ENCODE measurements at regions not wholly inside any gene's neighbourhood (a gene's known extent, or its start where the extent isn't known, plus 50 kb on each side); places are given as distances from the start of the nearest gene placed in this dataset.

DNA sequence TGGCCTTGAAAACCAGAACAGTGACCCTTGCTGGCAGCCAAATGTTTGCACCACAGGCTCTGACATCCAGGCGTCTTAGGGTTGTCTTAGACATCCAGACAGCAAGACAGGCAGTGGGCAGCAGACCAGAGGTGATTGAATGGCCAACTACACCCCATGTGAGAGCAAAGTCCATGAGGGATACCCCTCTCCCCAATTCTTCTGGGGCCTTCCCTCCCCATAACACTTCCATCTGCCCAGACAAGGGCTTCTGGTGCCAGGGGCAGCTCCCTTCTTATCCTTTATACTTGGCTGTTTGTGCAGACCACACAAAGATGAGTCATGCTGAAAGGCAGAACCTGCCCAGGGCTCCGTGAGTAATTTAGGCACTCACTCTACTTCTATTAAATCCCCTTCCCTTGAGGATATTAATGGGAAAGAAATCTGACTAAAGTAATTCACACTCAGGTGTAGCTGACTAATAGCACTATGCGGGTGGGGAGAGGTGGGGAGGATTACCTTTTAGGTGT, 257.9 kb downstream of the UACA start:
- peak; percentile 79 for DNase-seq (ENCODE audit: low spot score)

DNA sequence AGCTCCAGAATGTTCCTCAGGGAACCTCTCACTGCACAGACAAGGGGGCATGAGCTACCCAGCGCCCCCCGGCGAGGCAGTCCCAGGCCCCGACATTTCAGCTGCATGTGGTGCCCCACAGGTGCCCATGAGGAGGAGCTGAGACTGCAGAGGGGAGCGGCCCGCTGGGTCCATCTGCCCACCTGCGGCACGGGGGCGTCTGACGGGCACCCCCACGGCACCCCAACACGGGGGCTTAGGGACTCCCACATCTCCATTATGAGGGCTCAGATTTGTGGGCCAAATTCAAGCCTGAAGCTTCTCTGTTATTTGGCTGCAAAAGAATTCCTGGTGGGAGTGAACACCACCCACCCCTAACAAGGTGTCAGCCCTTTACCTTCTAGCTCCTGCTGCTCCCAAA, 258.4 kb downstream of the UACA start:
- DNase-seq (ENCODE audit: low spot score): no peak

DNA sequence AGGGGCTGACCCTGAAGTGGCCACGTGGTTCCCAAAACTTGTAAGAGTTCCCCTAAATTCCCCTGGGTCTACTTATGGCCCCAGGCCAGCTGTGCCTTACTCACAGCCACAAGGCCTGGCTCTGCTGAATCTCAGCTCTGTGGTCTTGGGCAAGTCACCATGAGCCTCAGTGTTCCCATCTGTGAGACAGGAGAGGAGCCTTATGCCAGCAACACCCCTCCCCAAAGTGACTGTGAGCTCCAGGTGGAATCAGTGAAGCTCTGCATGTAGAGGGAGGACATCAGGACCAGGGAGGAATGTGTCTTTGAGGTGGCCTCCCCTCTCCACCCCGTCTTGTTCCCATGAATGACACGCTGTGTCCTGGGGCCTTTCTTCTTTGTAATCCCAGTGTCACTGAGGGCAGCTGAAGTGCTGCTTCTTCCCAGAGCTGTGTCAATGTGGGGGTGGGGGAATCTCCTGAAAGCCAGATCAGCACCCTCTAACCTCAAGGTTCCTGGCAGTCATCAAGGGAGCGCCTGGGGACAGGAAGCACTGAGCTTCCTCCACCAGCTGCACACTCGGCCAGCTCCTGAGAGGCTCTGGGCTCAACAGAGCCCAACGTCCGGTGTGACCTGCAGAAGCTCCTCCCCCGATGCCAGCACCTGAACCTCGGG, 258.9 kb downstream of the UACA start:
- peak; percentile 78 for DNase-seq (ENCODE audit: low spot score)

DNA sequence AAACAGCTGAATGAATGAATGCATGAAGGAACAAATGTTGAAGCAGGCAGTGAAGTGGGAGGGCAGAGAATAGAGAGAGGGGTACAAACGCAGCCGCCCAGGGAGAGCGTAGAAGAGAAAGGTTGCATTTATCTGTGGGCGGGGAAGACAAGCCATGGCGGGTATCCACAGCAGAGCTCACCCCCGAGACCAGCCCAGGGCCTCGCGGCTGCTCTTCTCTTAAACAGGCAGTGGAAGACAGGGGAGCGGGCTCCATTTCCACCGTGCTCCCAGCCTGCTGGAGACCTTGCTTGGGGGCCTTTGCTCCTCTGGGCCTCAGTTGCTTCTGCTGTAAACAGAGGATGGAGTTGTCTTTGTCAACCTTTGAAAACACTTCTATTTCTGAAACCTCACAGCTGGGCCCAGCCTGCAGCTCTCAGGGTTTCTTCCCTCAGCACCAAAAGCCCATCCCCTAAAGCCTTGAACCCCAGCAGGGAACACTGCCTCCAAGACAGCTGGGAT, 259.5 kb downstream of the UACA start:
- DNase-seq (ENCODE audit: low spot score): no peak

DNA sequence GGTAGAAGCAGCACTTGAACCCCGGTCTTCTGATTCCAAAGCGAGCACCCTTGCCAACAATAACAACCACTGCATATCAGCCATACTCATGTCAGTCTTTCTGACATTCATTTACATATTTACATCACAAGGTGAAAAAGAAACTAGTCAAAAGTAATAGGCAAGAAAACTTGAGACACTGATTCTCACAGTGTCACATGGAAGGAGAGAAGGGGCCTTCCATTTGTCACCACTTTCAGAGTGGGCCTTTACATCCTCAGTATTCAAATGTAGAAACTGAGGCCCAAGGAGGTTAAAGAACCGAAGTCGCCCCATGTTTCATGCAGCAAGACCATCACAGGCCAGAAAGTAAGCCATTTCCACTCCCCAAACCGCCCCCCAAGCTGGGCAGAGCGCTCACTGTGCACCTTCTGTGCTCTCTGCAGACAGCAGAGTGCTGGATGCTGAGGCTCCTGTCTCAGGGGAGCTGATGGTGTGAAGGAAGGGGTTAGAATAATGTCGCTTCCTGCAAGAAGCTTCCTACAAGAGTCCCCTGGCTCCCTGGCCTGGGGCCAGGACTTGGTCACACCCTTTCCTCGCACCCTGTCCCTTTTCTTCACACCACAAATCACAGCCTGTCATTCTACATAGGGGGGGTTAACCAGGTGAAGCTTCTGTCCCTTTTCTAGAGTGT, 260.1 kb downstream of the UACA start:
- DNase-seq (ENCODE audit: low spot score): no peak

DNA sequence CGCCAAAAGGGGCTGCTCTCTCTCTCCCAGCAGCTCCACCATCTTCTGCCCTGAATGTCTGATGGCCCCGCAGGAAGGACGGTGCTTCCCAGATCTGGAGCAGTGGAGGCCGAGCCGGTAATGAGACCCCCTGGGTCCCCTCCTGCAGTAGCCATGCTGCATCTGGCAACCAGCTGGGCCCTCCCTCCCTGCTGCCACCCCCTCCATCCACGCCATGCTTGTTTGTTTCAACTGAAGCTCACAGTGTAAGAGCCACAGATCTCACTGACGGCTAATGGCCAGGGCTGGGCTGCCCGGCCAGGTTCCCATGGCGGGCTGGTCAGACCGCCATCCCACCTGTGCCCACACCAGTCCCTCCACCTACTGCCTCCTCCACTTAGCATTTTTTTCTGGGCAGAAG, 260.8 kb downstream of the UACA start:
- DNase-seq (ENCODE audit: low spot score): no peak

DNA sequence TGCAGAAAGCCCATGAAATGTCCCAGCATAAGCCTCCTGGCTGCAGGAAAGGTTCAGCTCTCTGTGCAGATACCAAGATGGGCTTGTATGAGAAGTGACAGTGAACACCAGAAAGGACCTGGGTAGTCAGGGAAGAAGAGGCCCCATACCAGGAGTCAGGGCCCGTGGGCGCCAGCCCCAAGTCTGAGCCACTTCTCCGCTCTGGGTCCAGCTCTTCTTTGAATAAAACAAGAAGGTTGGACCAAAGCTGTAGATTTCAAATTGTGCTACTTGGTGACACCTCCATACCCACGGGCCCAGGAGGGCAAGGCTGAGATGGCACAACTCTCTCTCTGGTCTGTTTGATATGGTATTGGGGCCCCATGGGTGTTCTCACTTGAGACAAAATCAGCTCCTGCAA, 261.5 kb downstream of the UACA start:
- no peak for DNase-seq (ENCODE audit: low spot score)

DNA sequence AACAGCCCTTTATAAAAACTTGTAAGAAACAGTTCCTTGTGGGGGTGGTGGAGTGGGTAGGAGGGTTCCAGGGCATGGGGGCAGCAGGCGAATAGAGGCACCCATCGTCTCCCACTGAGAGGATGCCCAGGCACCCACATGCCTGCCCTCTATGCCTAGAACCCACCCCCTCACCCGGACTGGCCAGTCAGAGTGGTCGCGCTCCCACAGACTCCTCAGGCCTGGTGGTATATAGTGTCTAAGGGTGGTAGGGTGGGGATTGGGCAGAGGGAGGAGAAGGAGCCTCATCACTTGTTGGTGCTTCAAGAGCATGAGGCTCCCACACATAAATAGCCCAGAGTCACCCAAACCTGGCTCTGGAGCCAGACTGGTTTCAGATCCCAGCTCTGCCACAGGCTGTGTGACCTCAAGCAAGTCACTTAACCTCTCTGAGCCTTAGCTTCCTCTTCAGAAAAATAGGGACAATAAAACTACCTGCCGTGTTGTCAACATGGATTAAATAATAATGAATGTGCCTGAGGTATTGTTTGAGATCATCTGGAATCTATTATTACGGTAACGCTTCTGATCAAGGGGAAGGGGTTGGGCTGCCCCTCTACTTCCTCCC, 262.1 kb downstream of the UACA start:
- no peak for DNase-seq (ENCODE audit: low spot score)

DNA sequence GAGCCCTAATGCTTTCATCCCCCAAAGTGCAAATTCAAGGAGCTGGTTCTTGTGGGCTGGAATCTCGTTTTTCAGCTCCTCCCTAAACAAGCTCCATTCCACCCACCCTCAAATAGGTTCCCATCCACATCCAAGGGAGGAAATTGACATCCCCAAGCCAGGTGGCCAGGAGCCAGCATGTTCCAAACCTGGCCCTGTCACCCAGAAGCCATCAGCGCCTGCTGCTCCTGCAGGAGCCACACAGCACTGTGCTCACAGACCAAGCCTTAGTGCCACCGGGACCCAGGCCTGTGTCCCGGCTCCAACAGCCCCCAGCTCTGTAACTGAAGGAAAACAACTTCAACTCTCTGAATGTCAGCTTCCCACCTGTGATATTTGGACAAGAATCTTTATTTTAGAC, 263.6 kb downstream of the UACA start:
- DNase-seq (ENCODE audit: low spot score): no peak

DNA sequence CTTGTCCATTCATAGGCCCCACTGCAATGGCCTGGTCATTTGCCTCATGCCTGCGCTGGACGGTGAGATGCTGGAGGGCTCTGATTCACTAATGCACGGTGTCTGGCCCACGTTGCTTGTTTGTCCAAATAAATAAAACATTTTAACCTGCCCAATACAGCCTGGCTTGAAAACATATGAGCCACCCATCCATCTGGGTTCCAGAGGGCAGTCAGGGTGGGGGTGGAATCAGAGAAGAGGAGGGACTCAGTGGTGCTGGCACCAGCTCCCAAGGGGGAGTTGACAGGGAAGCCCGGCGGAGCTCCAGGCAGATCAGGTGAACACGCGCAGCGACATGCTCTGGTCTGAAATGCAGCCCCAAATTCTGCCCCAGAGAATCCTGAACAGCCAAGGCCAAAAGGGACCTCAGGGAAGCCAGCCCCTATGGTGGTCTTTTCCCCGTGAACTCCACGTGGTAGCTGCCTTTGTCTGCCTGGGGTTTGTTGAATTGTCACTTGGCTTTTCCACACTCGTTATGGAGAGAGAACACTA, 265.2 kb downstream of the UACA start:
- DNase-seq (ENCODE audit: low spot score): no peak

DNA sequence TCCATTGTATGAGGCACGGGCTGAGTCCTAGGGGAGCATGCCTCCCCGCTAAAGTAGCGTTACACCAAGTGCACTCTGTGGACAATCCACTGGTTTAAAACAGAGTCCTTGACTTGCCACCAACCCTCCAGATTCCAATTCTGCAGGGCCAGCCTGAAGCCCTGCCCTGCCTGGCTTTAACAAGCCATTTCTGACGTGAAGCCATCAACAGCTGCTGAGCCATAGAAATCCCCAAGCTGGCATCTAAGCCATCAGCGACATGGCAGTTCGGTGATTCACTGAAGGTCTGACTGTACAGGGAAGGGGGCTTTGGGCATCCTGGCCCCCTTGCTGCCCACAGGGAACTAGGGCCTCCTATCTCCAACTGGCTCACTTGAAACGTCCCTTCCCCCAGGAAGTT, 265.7 kb downstream of the UACA start:
- DNase-seq (ENCODE audit: low spot score): no peak

DNA sequence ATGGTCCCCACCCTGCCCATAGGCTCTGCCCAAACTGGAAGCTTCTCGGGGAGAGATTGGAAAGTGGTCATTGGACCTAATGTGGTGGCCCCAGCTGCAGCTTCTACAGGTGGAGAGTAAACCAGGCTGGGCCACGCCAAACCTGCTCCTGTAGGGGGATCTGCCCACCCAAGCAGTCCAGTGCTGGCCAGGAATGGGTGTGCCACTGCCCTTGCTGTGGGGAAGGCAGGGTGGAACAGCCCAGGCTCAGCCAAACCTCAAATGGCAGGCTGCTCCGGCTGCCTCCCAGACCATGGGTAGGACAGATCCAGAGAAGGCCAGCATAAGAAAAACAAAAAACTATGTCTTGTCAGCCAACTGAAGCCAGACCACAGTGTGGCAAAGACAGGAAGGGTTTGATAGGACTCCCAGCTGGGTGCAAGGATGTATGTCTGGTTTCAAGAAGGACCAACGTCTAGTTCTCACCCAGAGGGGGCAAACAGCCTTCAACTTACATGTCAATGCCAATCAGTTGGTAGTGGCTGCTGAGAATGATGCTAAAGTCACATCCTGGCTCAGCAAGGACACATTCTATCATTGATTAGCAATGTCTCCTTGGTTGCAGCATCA, 267.3 kb downstream of the UACA start:
- DNase-seq (ENCODE audit: low spot score): no peak

DNA sequence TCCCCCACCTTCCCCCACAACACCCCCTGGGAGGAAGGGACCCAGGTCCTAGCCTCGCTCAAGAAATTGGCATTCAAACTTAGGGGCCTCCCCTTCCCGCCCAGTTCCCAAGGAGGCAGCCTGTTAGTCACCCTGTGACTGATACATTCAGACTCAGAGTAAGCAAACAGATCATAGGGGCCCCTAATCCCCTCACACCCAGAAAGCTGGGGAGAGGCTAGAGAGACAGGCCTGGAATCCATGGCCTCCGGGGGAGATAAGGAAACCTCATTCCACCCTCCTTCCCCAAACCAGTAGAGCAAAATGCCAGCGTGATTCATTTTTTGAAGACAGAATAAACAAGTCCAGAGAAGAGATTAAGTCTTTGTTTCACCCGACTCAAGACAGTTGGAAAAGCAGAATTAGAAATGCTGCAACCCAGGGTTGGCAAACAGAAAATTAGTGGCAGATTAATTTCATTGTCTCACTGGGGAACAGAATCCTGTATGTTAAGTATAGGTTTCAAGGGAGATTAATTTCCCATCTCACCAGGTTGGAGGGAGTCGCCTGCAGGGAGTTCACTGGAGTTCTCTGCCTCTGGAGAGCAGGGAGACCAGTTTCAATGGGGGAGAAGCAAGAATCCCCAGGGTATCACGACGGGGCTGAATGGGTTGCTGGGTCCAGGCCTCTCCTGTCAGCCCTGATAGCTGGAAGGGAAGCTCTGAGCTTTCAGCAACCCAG, 268.3 kb downstream of the UACA start:
- DNase-seq (ENCODE audit: low spot score): peak; percentile 97

DNA sequence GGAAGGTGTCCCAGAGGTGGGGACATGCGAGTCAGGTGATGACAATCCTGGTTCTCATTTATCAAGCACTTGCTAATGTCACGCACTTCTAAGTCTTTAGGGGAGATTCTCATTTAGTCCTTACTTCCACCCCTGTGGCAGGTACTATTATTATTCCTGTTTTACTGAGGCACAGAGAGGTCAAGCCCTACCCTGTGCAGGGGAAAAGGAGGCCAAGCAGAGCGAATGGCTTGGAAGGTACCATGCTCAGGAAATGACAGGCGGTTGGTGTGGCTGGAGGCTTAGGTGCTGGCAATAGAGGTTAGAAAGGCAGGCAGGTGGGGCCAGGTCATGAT, 268.9 kb downstream of the UACA start:
- DNase-seq (ENCODE audit: low spot score): no peak

DNA sequence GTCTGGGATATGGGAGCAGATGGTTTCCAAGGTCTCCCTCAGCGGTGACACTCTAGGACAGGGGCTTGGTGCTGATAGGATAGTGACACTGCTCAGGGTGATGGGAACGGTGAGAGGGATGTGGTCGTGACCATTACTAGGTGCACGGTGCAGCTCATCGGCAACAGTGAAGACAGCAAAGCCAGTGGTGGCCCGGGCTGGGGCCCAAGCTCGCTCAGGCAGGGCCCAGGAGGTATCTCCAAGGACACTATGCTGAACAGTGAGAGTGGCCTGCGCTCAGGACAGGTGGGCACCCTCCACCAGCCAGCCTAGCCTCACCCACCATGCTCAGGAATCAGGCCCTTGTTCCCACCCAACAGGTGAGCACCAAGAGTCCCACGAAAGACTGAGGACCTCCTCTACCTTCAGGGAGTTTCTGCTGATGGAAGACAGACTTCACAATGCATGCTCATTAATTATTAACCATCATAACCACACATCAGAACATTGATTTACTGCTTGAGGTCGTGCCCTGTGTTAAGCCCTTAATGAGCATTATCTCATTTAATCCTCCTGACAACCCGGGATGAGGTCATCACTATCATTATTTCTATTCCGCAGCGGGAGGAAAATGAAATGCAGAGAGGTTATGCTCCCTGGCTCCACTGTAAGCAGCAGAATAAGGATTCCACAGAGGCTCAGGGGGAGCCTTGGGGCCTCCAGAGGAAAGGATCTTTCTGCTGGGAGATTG, 269.4 kb downstream of the UACA start:
- DNase-seq (ENCODE audit: low spot score): no peak

DNA sequence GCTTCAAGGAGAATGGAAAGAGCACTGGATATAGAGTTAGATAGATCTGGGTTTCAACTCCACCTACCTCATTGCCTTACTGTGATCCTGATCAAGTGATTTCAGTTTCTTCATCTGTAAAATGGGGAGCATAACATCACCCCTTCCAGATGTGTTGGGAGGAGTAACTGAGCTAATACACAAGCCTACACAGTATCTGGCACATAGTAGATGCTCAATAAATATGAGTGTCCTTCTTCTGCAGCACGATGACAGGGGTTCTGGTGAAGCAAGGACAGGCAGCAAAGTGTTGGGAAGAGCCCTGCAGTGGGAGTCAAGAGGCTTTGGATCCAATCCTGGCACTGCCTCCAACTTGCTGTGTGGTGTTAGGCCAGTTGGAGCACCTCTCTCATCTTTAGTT, 270.0 kb downstream of the UACA start:
- DNase-seq (ENCODE audit: low spot score): no peak

DNA sequence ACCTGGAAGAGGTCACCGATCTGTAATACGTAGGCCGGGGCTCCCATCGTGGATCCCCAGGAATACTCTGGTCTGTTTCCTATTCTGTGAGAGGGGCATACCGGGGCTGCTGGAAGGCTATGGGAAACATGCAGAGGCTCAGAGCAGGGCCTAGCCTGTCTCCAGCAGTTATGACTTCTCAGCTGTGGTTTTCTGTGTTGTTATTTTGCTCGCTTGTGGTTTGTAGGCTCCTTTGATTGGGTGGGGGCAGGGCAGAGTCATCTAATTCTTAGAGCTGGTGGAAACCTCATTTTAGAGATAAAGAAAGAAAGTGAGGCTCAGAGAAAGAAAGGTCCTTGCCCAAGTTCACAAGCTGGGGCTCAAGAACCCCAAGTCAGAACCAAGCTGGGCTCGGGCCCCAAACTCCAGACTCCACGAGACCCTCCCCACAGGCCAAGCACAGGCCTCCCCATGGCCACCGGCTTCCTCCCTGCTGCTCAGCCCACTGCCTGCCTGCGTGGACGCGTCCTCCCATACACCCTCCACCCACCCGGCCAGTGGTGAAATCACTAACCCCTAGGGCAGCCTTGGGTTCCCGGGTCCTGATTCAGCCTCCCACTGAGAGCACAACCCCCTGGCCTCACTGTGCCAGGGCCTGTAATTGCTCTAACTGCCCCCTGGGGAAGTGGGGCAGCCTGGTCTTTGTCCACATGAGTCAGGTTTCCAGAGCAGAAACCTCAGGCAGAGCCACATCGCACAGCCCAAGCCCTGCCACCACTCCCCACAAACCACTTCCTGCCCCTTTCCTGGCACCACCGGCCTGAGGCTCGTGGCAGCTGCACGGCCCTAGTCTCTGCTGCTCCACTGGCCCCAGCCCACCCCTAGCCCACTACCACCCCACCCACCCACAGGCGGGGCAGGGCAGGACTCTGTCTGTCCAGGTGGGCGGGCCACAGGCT, 270.8 kb downstream of the UACA start:
- peak; percentile 93 for DNase-seq (ENCODE audit: low spot score)

DNA sequence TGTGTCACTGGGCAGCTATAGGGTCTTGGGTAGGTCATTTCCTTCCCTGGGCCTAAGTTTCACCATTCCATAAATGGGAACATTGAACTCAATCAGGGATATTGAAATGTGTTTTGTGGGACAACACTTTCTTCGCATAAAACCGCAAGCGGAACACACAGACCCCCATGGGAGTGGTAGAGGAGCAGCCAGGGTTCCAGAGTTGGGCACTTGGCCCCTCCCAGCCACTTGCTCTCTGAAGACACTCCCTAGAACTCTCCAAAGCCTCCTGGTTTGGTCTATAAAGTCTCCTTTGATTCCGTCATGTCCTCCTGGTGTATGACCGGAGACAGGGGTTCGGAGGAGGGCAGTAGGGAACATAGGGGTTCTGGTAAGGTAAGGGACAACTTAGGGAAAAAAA, 271.7 kb downstream of the UACA start:
- DNase-seq (ENCODE audit: low spot score): no peak

DNA sequence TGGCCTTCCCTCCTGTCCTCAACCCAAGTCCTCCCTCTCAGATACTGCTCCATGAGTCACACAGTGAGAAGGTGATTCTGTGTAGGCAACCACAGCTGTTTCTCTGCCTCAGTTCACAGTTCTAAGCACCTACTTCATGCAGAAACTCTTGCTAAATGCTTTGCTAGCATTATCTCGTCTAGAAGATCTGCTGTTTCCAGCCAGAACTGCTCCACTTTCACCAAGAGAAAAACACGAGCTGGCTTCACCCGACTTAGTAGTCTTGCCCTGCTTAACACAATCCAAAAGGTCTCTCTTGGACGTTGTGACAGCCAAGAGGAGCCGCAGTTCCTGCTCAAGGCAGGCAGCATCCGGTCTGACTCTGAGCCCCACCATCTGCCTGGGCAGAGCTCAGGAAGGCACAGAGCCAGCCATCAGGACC, 272.1 kb downstream of the UACA start:
- no peak for DNase-seq (ENCODE audit: low spot score)

DNA sequence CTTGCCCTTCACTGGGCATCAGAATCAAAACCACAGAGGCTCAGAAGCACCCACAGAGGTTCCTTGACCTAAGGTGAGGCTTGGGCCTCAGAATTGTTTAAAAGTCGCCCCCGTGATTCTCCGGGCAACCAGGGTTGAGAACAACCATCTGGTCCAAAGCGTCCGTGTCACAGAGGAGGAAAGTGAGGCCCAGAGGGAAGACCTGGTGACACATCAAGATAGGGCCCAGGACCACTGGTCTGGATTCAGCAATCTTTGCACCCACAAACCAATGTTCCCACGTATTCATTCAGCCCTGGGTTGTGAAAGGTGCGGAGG, 272.6 kb downstream of the UACA start:
- DNase-seq (ENCODE audit: low spot score): no peak

Measured in hepatic stellate cell (primary cell).